HEK293T (cell line): ENCODE measurements at regions not wholly inside any gene's neighbourhood (a gene's known extent, or its start where the extent isn't known, plus 50 kb on each side); places are given as distances from the start of the nearest gene placed in this dataset.

ENCODE experiments used
- L3MBTL2 ChIP-seq: fragments of 450-650 bp; conservative IDR thresholded peaks from 2 replicates; pipeline ENCODE4 v1.6.1; 2016; ENCODE audit warnings: mild to moderate bottlenecking
- TARDBP ChIP-seq: fragments of 450-650 bp; IDR thresholded peaks from 2 replicates; pipeline ENCODE4 v1.6.1; 2016

DNA sequence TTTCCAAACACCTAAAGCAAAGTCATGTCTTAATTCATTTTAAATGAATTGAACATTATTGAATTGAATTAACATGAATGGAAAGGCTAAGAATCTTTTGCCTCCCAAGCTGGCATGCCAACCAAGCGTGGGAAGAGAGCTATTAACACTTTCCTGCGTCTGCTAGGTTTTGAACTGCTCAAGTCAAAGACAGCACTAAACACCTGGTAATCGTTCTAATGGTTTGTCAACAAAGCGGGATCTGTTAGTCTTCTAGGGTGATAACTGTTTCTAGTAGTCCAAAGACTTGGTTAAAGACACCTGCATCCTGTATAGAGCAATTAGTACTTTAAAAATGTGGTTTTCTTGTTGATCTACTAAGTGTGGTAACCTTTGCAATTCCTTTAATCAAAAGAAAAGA lies 164.2 kb upstream of the HMGA2 start:
- no peak for TF ChIP-seq L3MBTL2
- TF ChIP-seq TARDBP = no peak
